GM23338 (cell line): ENCODE measurements at regions not wholly inside any gene's neighbourhood (a gene's known extent, or its start where the extent isn't known, plus 50 kb on each side); places are given as distances from the start of the nearest gene placed in this dataset.

ENCODE experiments used
- ATAC-seq: fragments of 200-7000 bp; cut with Tn5 transposase; 3 replicates; pipeline ENCODE4 v1.9.1; 2020
- DNase-seq: peaks from one replicate; pipeline ENCODE4 v3.0.0-alpha.2; 2015; ENCODE audit warnings: low spot score
- H2AFZ ChIP-seq: fragments of 200-600 bp; sonication (generic); 2 replicates; pipeline ENCODE4 v1.8.0; 2016; ENCODE audit warnings: antibody characterized with exemption, mild to moderate bottlenecking, moderate library complexity
- H3F3A ChIP-seq: fragments of 200-600 bp; sonication (generic); replicated peaks from 2 replicates; pipeline ENCODE4 v1.8.0; 2017; ENCODE audit warnings: antibody characterized with exemption, mixed run types, low read depth
- H3K27ac ChIP-seq: fragments of 200-600 bp; sonication (generic); 2 replicates; pipeline ENCODE4 v1.6.1; 2016; ENCODE audit warnings: low read depth
- H3K27me3 ChIP-seq: fragments of 200-600 bp; sonication (generic); 2 replicates; pipeline ENCODE4 v1.8.0; 2016; ENCODE audit warnings: mild to moderate bottlenecking, mixed run types, moderate library complexity; ENCODE audit not compliant: insufficient read depth
- H3K36me3 ChIP-seq: fragments of 200-600 bp; sonication (generic); 2 replicates; pipeline ENCODE4 v1.8.0; 2016; ENCODE audit warnings: mild to moderate bottlenecking; ENCODE audit not compliant: insufficient read depth
- H3K4me1 ChIP-seq: fragments of 200-600 bp; sonication (generic); 2 replicates; pipeline ENCODE4 v1.8.0; 2016; ENCODE audit warnings: mild to moderate bottlenecking, moderate library complexity; ENCODE audit not compliant: insufficient read depth
- H3K4me2 ChIP-seq: fragments of 200-600 bp; sonication (generic); 2 replicates; pipeline ENCODE4 v1.7.1; 2017; ENCODE audit warnings: mixed run types
- H3K4me3 ChIP-seq: fragments of 200-600 bp; sonication (generic); 2 replicates; pipeline ENCODE4 v1.6.1; 2016; ENCODE audit warnings: mixed run types
- H3K79me2 ChIP-seq: fragments of 200-600 bp; sonication (generic); replicated peaks from 2 replicates; pipeline ENCODE4 v1.8.0; 2017; ENCODE audit warnings: mild to moderate bottlenecking; ENCODE audit not compliant: insufficient read depth
- H3K9me2 ChIP-seq: fragments of 200-600 bp; sonication (generic); 2 replicates; pipeline ENCODE4 v1.8.0; 2017; ENCODE audit not compliant: insufficient read depth
- H4K20me1 ChIP-seq: fragments of 200-600 bp; sonication (generic); replicated peaks from 2 replicates; pipeline ENCODE4 v1.8.0; 2017; ENCODE audit warnings: mild to moderate bottlenecking; ENCODE audit not compliant: insufficient read depth
- H3K27ac Mint-ChIP-seq: 2 replicates; pipeline ENCODE4 v1.8.0; 2020; ENCODE audit warnings: inconsistent platforms, mild to moderate bottlenecking, moderate library complexity, mixed read lengths
- H3K27me3 Mint-ChIP-seq: 3 replicates; pipeline ENCODE4 v1.8.0; 2022; ENCODE audit warnings: low read depth, mild to moderate bottlenecking, moderate library complexity, mixed read lengths, inconsistent platforms; ENCODE audit not compliant: insufficient read depth, poor library complexity
- H3K36me3 Mint-ChIP-seq: 3 replicates; pipeline ENCODE4 v1.8.0; 2021; ENCODE audit warnings: low read depth, mild to moderate bottlenecking, inconsistent platforms, moderate library complexity, mixed read lengths
- H3K4me1 Mint-ChIP-seq: 3 replicates; pipeline ENCODE4 v1.8.0; 2020; ENCODE audit warnings: mild to moderate bottlenecking, inconsistent platforms, mixed read lengths
- H3K4me3 Mint-ChIP-seq: 3 replicates; pipeline ENCODE4 v1.8.0; 2021; ENCODE audit warnings: moderate library complexity, mild to moderate bottlenecking, inconsistent platforms, mixed read lengths
- H3K9me3 Mint-ChIP-seq: 3 replicates; pipeline ENCODE4 v1.8.0; 2020; ENCODE audit warnings: moderate library complexity, mild to moderate bottlenecking, inconsistent platforms, mixed read lengths
- CTCF ChIP-seq, 2 experiments: fragments of 200-600 bp in 1 of 2; sonication (generic) in 1 of 2; conservative IDR thresholded peaks; 2 replicates each; pipeline versions ENCODE4 v1.5.1 to v1.6.1; 2016 to 2017; ENCODE audit warnings: antibody characterized with exemption in 2 of 2, low read depth in 2 of 2, mild to moderate bottlenecking in 2 of 2, moderate library complexity in 1 of 2
- EZH2phosphoT487 ChIP-seq: fragments of 200-600 bp; sonication (generic); IDR thresholded peaks from one replicate; pipeline ENCODE4 v1.8.1; 2018; ENCODE audit warnings: antibody characterized with exemption; ENCODE audit not compliant: unreplicated experiment
- JUNB ChIP-seq: IDR thresholded peaks from one replicate; pipeline ENCODE4 v1.6.1; 2016; ENCODE audit warnings: antibody characterized with exemption; ENCODE audit not compliant: unreplicated experiment
- REST ChIP-seq: IDR thresholded peaks from one replicate; pipeline ENCODE4 v1.6.1; 2018; ENCODE audit warnings: antibody characterized with exemption; ENCODE audit not compliant: unreplicated experiment
- ZNF462 ChIP-seq: fragments of 250-450 bp; sonication (Bioruptor Pico); IDR thresholded peaks from 2 replicates; pipeline ENCODE4 v1.5.0; 2020; ENCODE audit warnings: mild to moderate bottlenecking, moderate library complexity

- no peak for TF ChIP-seq ZNF462 (CRISPR knock-in tag)
Observed at GRCh38 chr1:194919146-194919545, 1689.1 kb downstream of the KCNT2 start (continued).

GRCh38 chr1:194917769-194918168, 1690.5 kb downstream of the KCNT2 start:
- DNase-seq = no peak
- no peak for ATAC-seq
- Histone ChIP-seq H3K79me2 (no peaks in the 10 kb centered on the region), H3K4me3 (no peak overlapping the region), H3K27me3 (no peaks in the 10 kb centered on the region), H4K20me1 (no peaks in the 10 kb centered on the region), H3K4me2 (no peak overlapping the region), H3K9me2 (no peaks in the 10 kb centered on the region), H3K27ac (no peak overlapping the region), H3K36me3 (no peaks in the 10 kb centered on the region), H3K4me1 (no peaks in the 10 kb centered on the region), H2AFZ (peak overlapping the region; percentile 54; the same call in 1 of the 2 replicates), H3F3A (no peaks in the 10 kb centered on the region)
- Mint-ChIP-seq H3K27me3 (no peaks in the 10 kb centered on the region), H3K4me1 (peaks cover 3% of the 10 kb centered on the region; the same call in 2 of the 3 replicates), H3K9me3 (no peaks in the 10 kb centered on the region), H3K4me3 (no peak overlapping the region), H3K36me3 (no peaks in the 10 kb centered on the region), H3K27ac (peak overlapping the region; percentile 65; the same call in 1 of the 2 replicates)
- no peak for TF ChIP-seq EZH2phosphoT487
- no peak for TF ChIP-seq CTCF (conservative IDR thresholded peaks at IDR 0.05; ENCODE audit: low read depth in 2 of 2)
- TF ChIP-seq REST = no peak
- TF ChIP-seq JUNB = no peak
